SU-DHL-6 (cell line): ENCODE measurements at regions not wholly inside any gene's neighbourhood (a gene's known extent, or its start where the extent isn't known, plus 50 kb on each side); places are given as distances from the start of the nearest gene placed in this dataset.

Experiments
- CTCF ChIP-seq: fragments of 200-600 bp; sonication (generic); IDR thresholded peaks from one replicate; pipeline ENCODE4 v1.5.1; 2017; ENCODE audit warnings: antibody characterized with exemption, mild to moderate bottlenecking, low read length, moderate library complexity; ENCODE audit not compliant: insufficient read depth, poor library complexity, severe bottlenecking
- EZH2phosphoT487 ChIP-seq: fragments of 200-600 bp; sonication (generic), shearing (Covaris generic); conservative IDR thresholded peaks from 2 replicates; pipeline ENCODE4 v1.6.1; 2018; ENCODE audit warnings: mild to moderate bottlenecking, antibody characterized with exemption, low read length, moderate library complexity, mixed read lengths

GRCh38 chr19:31119951-31120690 is 229.1 kb downstream of the TSHZ3 start:
- no peak for TF ChIP-seq CTCF
- TF ChIP-seq EZH2phosphoT487 = no peak
